Endothelial cell of umbilical vein (primary cell): ENCODE measurements at regions not wholly inside any gene's neighbourhood (a gene's known extent, or its start where the extent isn't known, plus 50 kb on each side); places are given as distances from the start of the nearest gene placed in this dataset.

Source experiments
- BruUV-seq: library from RNA; stranded (reverse); fragments of 400-500 nt; replicated peaks from 2 replicates; lab custom pipeline; 2021; lab: Mats Ljungman, UMichigan
- CTCF ChIA-PET: fragments of 300-600, 350-600 bp; sonication (Branson Sonifier 250); formaldehyde crosslinking; loops from one replicate; lab custom pipeline; 2021; ENCODE audit warnings: antibody characterized with exemption, inconsistent platforms; lab: Charles Lee
- POLR2A ChIA-PET: fragments of 300-600, 350-600 bp; sonication (Branson Sonifier 250); formaldehyde crosslinking; loops from one replicate; lab custom pipeline; 2021; ENCODE audit warnings: antibody characterized with exemption, inconsistent platforms; lab: Charles Lee
- DNase-seq: peaks from one replicate; pipeline ENCODE4 v3.0.0-alpha.2; 2011; ENCODE audit warnings: low read depth, low spot score
- FAIRE-seq: peaks from 2 replicates; lab custom pipeline; 2011; peaks lifted over from hg19 to GRCh38; lab: Jason Lieb, UNC
- H2AFZ ChIP-seq: 2 replicates; pipeline ENCODE4 v1.6.0; 2012; ENCODE audit warnings: low read depth, low read length, control low read depth, inconsistent platforms
- H3K27ac ChIP-seq: 2 replicates; pipeline ENCODE4 v1.5.1; 2011; ENCODE audit warnings: low read depth, mild to moderate bottlenecking, control low read depth, low read length, moderate library complexity; ENCODE audit not compliant: insufficient read depth
- H3K27me3 ChIP-seq, 2 experiments: 2 replicates each; pipeline versions ENCODE4 v1.6.0 to v1.6.1; 2011; ENCODE audit warnings: low read length in 2 of 2, mixed read lengths in 1 of 2; ENCODE audit not compliant: control insufficient read depth in 2 of 2, insufficient read depth in 2 of 2
- H3K36me3 ChIP-seq, 2 experiments: 2 replicates in 1 of 2; 3 replicates in 1 of 2; pipeline ENCODE4 v1.5.1; 2011; ENCODE audit warnings: low read length in 2 of 2, mild to moderate bottlenecking in 1 of 2, moderate library complexity in 1 of 2; ENCODE audit not compliant: control insufficient read depth in 2 of 2, insufficient read depth in 2 of 2; ENCODE audit errors: extremely low read depth in 1 of 2
- H3K4me1 ChIP-seq: 3 replicates; pipeline ENCODE4 v1.5.1; 2011; ENCODE audit warnings: mild to moderate bottlenecking, low read length; ENCODE audit not compliant: control insufficient read depth, insufficient read depth; ENCODE audit errors: extremely low read depth
- H3K4me2 ChIP-seq: 2 replicates; pipeline ENCODE4 v1.6.1; 2011; ENCODE audit warnings: low read length, control low read depth, mixed read lengths; ENCODE audit not compliant: insufficient read depth
- H3K4me3 ChIP-seq, 3 experiments: fragments of 200-600 bp in 1 of 3; sonication (generic), shearing (Covaris generic) in 1 of 3; replicated peaks in 1 of 3; 2 replicates each; pipeline ENCODE4 v1.5.1; 2011 to 2016; ENCODE audit warnings: control low read depth in 3 of 3, low read length in 3 of 3, mild to moderate bottlenecking in 2 of 3, inconsistent platforms in 1 of 3, low read depth in 1 of 3, moderate library complexity in 1 of 3; ENCODE audit not compliant: insufficient read depth in 1 of 3
- H3K79me2 ChIP-seq: 2 replicates; pipeline ENCODE4 v1.6.0; 2012; ENCODE audit warnings: low read length, inconsistent platforms; ENCODE audit not compliant: control insufficient read depth, insufficient read depth
- H3K9ac ChIP-seq: replicated peaks from 2 replicates; pipeline ENCODE3; 2011; ENCODE audit warnings: low read length, control low read depth; ENCODE audit not compliant: insufficient read depth; ENCODE audit errors: extremely low read depth
- H3K9me1 ChIP-seq: replicated peaks from 3 replicates; pipeline ENCODE4 v1.6.0; 2011; ENCODE audit warnings: mild to moderate bottlenecking, low read length; ENCODE audit not compliant: control insufficient read depth, insufficient read depth; ENCODE audit errors: extremely low read depth
- H3K9me3 ChIP-seq: replicated peaks from 2 replicates; pipeline ENCODE4 v1.5.1; 2012; ENCODE audit warnings: low read length, inconsistent platforms; ENCODE audit not compliant: control insufficient read depth, insufficient read depth
- H4K20me1 ChIP-seq: replicated peaks from 2 replicates; pipeline ENCODE3; 2011; ENCODE audit warnings: mild to moderate bottlenecking, low read length; ENCODE audit not compliant: control insufficient read depth, insufficient read depth; ENCODE audit errors: extremely low read depth
- EZH2 ChIP-seq: IDR thresholded peaks from 2 replicates; pipeline ENCODE4 v1.6.1; 2012; ENCODE audit warnings: borderline replicate concordance, low read depth, mild to moderate bottlenecking, moderate library complexity, low read length, inconsistent platforms; ENCODE audit not compliant: severe bottlenecking
- FOS ChIP-seq: IDR thresholded peaks from 2 replicates; pipeline ENCODE4 v1.6.1; 2011; ENCODE audit warnings: mild to moderate bottlenecking, low read length, moderate library complexity, borderline replicate concordance; ENCODE audit not compliant: insufficient read depth
- GATA2 ChIP-seq: IDR thresholded peaks from 2 replicates; pipeline ENCODE4 v1.7.0; 2011; ENCODE audit warnings: low read depth, mild to moderate bottlenecking, moderate library complexity, mixed read lengths, low read length; ENCODE audit not compliant: insufficient read length, insufficient read depth
- JUN ChIP-seq: IDR thresholded peaks from 2 replicates; pipeline ENCODE4 v1.6.1; 2011; ENCODE audit warnings: borderline replicate concordance, low read depth; ENCODE audit not compliant: insufficient read length, insufficient read depth
- MYC ChIP-seq: IDR thresholded peaks from one replicate; pipeline ENCODE4 v1.6.1; 2011; ENCODE audit warnings: mild to moderate bottlenecking, low read depth, low read length
- POLR2A ChIP-seq: IDR thresholded peaks from 2 replicates; pipeline ENCODE4 v1.6.1; 2012; ENCODE audit warnings: low read depth, mild to moderate bottlenecking, control low read depth, low read length
- POLR2AphosphoS5 ChIP-seq: IDR thresholded peaks from 2 replicates; pipeline ENCODE4 v1.6.1; 2012; ENCODE audit warnings: low read depth, mild to moderate bottlenecking, control low read depth, low read length, moderate library complexity; ENCODE audit not compliant: insufficient read depth
- dilution Hi-C: fragments of 300-500 bp; cut with MboI; formaldehyde crosslinking; loops from one replicate; pipeline ENCODE4 v1.15.0; 2019; ENCODE audit warnings: low sequenced_read_pairs; ENCODE audit not compliant: extremely low pct_ligation_motif_present
- intact Hi-C: fragments of 100-400 bp; cut with micrococcal nuclease; formaldehyde crosslinking; loops from one replicate; pipeline ENCODE4 v1.10.0; 2022
- TF ChIP-seq, protein P1 (sequence below), 2 donors: IDR thresholded peaks; 1 replicate in 1 of 2; 2 replicates in 1 of 2; pipeline ENCODE4 v1.5.1; 2011; ENCODE audit warnings: low read length in 2 of 2, mild to moderate bottlenecking in 2 of 2, moderate library complexity in 2 of 2, control low read depth in 1 of 2, inconsistent platforms in 1 of 2, low read depth in 1 of 2; ENCODE audit not compliant: insufficient read depth in 1 of 2; ENCODE audit errors: extremely low read depth in 1 of 2
- TF ChIP-seq, protein P2 (sequence below): IDR thresholded peaks from 2 replicates; pipeline ENCODE4 v1.6.1; 2011; ENCODE audit not compliant: insufficient read depth, insufficient read length

- CTCF ChIA-PET, result no interaction called here
- no peak for DNase-seq
Measured at GRCh38 chr13:79155883-79156282, 250.2 kb downstream of the RBM26 start.

More at GRCh38 chr13:79155883-79156282, 250.2 kb downstream of the RBM26 start:
- no peak for TF ChIP-seq EZH2
- TF ChIP-seq JUN, result no peak
- TF ChIP-seq, protein P1, sequence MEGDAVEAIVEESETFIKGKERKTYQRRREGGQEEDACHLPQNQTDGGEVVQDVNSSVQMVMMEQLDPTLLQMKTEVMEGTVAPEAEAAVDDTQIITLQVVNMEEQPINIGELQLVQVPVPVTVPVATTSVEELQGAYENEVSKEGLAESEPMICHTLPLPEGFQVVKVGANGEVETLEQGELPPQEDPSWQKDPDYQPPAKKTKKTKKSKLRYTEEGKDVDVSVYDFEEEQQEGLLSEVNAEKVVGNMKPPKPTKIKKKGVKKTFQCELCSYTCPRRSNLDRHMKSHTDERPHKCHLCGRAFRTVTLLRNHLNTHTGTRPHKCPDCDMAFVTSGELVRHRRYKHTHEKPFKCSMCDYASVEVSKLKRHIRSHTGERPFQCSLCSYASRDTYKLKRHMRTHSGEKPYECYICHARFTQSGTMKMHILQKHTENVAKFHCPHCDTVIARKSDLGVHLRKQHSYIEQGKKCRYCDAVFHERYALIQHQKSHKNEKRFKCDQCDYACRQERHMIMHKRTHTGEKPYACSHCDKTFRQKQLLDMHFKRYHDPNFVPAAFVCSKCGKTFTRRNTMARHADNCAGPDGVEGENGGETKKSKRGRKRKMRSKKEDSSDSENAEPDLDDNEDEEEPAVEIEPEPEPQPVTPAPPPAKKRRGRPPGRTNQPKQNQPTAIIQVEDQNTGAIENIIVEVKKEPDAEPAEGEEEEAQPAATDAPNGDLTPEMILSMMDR (IDR thresholded peaks at IDR 0.05; ENCODE audit: extremely low read depth in 1 of 2, insufficient read depth in 1 of 2, low read depth in 1 of 2, low read length in 2 of 2), result no peak
- TF ChIP-seq MYC, result no peak
- no peak for TF ChIP-seq POLR2A
- TF ChIP-seq FOS, result no peak
- no peak for TF ChIP-seq POLR2AphosphoS5
- TF ChIP-seq, protein P2, sequence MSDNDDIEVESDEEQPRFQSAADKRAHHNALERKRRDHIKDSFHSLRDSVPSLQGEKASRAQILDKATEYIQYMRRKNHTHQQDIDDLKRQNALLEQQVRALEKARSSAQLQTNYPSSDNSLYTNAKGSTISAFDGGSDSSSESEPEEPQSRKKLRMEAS, result no peak
- TF ChIP-seq GATA2, result no peak
- H3K4me3 ChIP-seq, result no peak overlapping the region
- no peak overlapping the region for H3K27ac ChIP-seq
- H2AFZ ChIP-seq, result no peak overlapping the region
- no TSS peak for BruUV-seq
- no peaks in the 10 kb centered on the region for H3K4me1 ChIP-seq
- H3K9me1 ChIP-seq, result no peaks in the 10 kb centered on the region
- H3K9me3 ChIP-seq, result no peaks in the 10 kb centered on the region
- intact Hi-C loops (no loop called here), dilution Hi-C loops (no loop called here)
- H3K27me3 ChIP-seq, result no peaks in the 10 kb centered on the region
- H3K79me2 ChIP-seq, result no peaks in the 10 kb centered on the region
- FAIRE-seq, result no peak
- H4K20me1 ChIP-seq, result no peaks in the 10 kb centered on the region
- H3K4me2 ChIP-seq, result no peak overlapping the region
- H3K36me3 ChIP-seq, result no peaks in the 10 kb centered on the region
- H3K9ac ChIP-seq, result no peak overlapping the region
- POLR2A ChIA-PET, result no interaction called here
